Lower leg skin (tissue), 3 donors: ENCODE measurements at regions not wholly inside any gene's neighbourhood (a gene's known extent, or its start where the extent isn't known, plus 50 kb on each side); places are given as distances from the start of the nearest gene placed in this dataset.

Source experiments
- POLR2A ChIP-seq, 2 donors: fragments of 450-650 bp; IDR thresholded peaks; one replicate each; pipeline ENCODE4 v1.6.1; 2016 to 2017; ENCODE audit warnings: antibody characterized with exemption in 2 of 2, mild to moderate bottlenecking in 1 of 2, moderate library complexity in 1 of 2
- TF ChIP-seq, protein P1 (sequence below), 3 donors: fragments of 450-650 bp; IDR thresholded peaks; one replicate each; pipeline ENCODE4 v1.5.1; 2016; ENCODE audit warnings: antibody characterized with exemption in 3 of 3, mild to moderate bottlenecking in 3 of 3, moderate library complexity in 2 of 3

GRCh38 chr2:21480162-21480561 is 356.4 kb downstream of the TDRD15 start:
- TF ChIP-seq, protein P1, sequence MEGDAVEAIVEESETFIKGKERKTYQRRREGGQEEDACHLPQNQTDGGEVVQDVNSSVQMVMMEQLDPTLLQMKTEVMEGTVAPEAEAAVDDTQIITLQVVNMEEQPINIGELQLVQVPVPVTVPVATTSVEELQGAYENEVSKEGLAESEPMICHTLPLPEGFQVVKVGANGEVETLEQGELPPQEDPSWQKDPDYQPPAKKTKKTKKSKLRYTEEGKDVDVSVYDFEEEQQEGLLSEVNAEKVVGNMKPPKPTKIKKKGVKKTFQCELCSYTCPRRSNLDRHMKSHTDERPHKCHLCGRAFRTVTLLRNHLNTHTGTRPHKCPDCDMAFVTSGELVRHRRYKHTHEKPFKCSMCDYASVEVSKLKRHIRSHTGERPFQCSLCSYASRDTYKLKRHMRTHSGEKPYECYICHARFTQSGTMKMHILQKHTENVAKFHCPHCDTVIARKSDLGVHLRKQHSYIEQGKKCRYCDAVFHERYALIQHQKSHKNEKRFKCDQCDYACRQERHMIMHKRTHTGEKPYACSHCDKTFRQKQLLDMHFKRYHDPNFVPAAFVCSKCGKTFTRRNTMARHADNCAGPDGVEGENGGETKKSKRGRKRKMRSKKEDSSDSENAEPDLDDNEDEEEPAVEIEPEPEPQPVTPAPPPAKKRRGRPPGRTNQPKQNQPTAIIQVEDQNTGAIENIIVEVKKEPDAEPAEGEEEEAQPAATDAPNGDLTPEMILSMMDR (IDR thresholded peaks at IDR 0.05), result no peak
- no peak for TF ChIP-seq POLR2A (IDR thresholded peaks at IDR 0.05)
